Upper lobe of right lung (tissue), 1 donor: ENCODE measurements at regions not wholly inside any gene's neighbourhood (a gene's known extent, or its start where the extent isn't known, plus 50 kb on each side); places are given as distances from the start of the nearest gene placed in this dataset.

Experiments used
- ATAC-seq: fragments of 200-7000 bp; cut with Tn5 transposase; one replicate; pipeline ENCODE4 v1.9.1; 2020; ENCODE audit warnings: mild to moderate bottlenecking, moderate library complexity
- DNase-seq: peaks from one replicate; pipeline ENCODE4 v3.0.0-alpha.2; 2020
- H3K27ac ChIP-seq: fragments of 200-600 bp; one replicate; pipeline ENCODE4 v1.8.0; 2022
- H3K27me3 ChIP-seq: fragments of 200-600 bp; one replicate; pipeline ENCODE4 v1.8.0; 2022; ENCODE audit warnings: mild to moderate bottlenecking
- H3K36me3 ChIP-seq: fragments of 200-600 bp; one replicate; pipeline ENCODE4 v1.8.0; 2022
- H3K4me1 ChIP-seq: fragments of 200-600 bp; one replicate; pipeline ENCODE4 v1.8.0; 2022
- H3K4me3 ChIP-seq: fragments of 200-600 bp; one replicate; pipeline ENCODE4 v1.8.0; 2022; ENCODE audit warnings: mild to moderate bottlenecking
- H3K9me3 ChIP-seq: fragments of 200-600 bp; one replicate; pipeline ENCODE4 v1.8.0; 2022
- intact Hi-C: fragments of 100-400 bp; cut with DNase I; formaldehyde crosslinking; loops from one replicate; pipeline ENCODE4 v1.11.0; 2022
- TF ChIP-seq, protein P1 (sequence below): fragments of 200-600 bp; IDR thresholded peaks from one replicate; pipeline ENCODE4 v1.8.0; 2022; ENCODE audit warnings: antibody characterized with exemption
- donor health status: DM: no; HTN: yes; CAD: no; lungs with severe emphysema.

DNA sequence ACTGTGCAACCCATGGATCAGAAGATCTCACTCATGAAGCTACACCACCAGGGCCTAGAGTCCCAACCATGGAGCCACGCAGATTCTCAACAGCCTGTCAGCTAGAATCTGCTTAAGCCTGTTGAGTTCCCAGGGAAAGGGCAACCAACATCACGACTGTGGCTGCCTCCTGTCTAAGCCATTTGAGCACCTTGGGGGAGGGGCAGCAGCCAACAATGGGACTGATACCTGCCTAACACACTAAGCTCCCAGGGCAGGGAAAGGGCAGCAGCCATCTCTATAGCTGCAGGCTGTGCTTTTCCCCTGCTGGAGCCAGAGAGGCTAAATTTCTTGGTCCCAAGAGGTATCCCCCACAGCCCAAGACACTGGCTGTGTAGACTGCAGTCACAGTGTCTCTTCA, 96.5 kb upstream of the TCEAL2 start:
- no peaks in the 10 kb centered on the region for H3K9me3 ChIP-seq
- intact Hi-C loops, result no loop called here
- H3K27me3 ChIP-seq, result no peaks in the 10 kb centered on the region
- no peaks in the 10 kb centered on the region for H3K36me3 ChIP-seq
- ATAC-seq (no peak), DNase-seq (no peak)
- TF ChIP-seq, protein P1, sequence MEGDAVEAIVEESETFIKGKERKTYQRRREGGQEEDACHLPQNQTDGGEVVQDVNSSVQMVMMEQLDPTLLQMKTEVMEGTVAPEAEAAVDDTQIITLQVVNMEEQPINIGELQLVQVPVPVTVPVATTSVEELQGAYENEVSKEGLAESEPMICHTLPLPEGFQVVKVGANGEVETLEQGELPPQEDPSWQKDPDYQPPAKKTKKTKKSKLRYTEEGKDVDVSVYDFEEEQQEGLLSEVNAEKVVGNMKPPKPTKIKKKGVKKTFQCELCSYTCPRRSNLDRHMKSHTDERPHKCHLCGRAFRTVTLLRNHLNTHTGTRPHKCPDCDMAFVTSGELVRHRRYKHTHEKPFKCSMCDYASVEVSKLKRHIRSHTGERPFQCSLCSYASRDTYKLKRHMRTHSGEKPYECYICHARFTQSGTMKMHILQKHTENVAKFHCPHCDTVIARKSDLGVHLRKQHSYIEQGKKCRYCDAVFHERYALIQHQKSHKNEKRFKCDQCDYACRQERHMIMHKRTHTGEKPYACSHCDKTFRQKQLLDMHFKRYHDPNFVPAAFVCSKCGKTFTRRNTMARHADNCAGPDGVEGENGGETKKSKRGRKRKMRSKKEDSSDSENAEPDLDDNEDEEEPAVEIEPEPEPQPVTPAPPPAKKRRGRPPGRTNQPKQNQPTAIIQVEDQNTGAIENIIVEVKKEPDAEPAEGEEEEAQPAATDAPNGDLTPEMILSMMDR, result no peak
- no peak overlapping the region for H3K27ac ChIP-seq
- no peak overlapping the region for H3K4me3 ChIP-seq
- no peaks in the 10 kb centered on the region for H3K4me1 ChIP-seq

DNA sequence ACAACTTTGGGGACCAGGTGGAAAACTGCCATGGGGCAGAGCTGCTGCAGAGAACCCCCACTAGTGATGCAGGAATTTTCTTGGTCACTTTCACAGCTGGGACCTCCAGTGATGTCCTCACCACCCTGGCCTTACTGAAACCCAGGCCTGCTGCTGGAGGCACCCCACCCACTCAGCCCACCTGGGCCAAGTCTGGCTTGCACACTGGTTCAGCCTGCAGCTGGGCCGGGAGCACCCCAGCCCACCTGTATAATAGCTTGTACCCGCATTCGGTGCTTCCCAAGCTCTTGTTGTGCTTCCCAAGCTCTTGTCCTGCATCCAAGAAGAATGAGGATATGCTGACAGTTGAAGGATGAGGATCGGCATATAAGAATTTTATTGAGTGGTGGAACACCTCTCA, 86.4 kb upstream of the ZMAT1 start:
- DNase-seq (no peak), ATAC-seq (no peak)
- no peaks in the 10 kb centered on the region for H3K4me1 ChIP-seq
- no peak overlapping the region for H3K4me3 ChIP-seq
- H3K9me3 ChIP-seq, result no peaks in the 10 kb centered on the region
- no peaks in the 10 kb centered on the region for H3K36me3 ChIP-seq
- H3K27ac ChIP-seq, result no peak overlapping the region
- TF ChIP-seq, protein P1, result no peak
- intact Hi-C loops, result no loop called here
- H3K27me3 ChIP-seq, result no peaks in the 10 kb centered on the region

DNA sequence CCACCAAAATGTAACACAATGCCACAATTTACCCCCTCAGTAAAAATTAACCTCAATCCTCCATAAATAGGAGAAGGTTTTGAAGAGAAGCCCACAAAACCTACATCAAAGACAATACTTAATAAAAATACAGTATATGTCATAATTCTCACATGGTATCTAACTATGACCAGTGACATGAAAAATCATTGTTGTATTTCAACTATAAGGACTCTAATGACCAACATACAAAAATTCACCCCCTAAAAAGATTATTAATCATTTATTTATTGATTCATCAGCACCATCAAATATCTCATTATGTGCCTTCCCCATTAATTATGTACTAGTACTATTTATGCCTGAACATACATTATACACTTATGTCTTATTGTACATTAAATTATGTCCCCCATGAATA, 77.1 kb upstream of the ZMAT1 start:
- no peaks in the 10 kb centered on the region for H3K27me3 ChIP-seq
- no peaks in the 10 kb centered on the region for H3K9me3 ChIP-seq
- ATAC-seq, result no peak
- intact Hi-C loops, result no loop called here
- H3K27ac ChIP-seq, result no peak overlapping the region
- DNase-seq, result no peak
- no peak overlapping the region for H3K4me3 ChIP-seq
- H3K4me1 ChIP-seq, result no peaks in the 10 kb centered on the region
- H3K36me3 ChIP-seq, result no peaks in the 10 kb centered on the region
- TF ChIP-seq, protein P1, result no peak

DNA sequence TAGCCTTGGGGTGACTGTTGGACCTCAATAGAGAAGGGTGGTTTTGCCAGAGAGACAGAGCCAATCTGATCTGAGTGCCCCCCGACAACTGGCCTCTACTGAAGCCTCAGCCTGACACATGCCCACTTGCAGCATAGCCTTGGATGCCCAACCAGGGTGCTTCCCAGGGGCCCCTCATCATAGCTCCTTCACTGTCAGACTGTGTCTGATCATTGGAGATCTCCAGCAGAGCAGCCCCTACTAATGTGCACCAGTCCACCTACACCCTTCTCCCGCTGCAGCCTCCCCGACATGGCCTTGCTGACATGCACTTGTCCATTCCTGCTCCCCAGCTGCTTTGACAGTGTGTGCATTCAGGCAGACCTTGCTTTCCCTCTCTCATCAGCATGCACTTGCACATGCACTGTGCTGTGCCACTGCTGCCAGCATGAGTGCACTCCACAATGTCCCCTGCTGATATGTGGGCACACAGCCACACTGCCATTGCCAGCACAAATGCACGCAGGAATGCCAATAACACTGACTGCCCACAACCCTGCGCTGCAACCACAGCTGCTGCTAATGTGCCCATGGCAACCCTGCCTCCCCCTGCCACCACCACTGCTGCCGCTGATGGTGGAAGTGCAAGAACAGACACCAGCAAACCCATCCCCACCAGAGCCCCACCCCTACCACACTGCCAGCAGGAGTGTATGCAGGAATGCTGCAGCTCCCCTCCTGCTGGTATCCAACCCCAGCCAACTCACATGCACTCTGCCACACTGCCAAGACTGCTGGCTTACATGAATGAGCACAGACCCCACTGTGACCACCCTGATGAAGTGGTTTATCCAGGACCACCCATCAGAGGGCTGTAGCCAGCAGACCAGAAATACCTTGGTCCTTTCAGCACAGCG, 68.1 kb upstream of the ZMAT1 start:
- no peak for ATAC-seq
- TF ChIP-seq, protein P1, result no peak

DNA sequence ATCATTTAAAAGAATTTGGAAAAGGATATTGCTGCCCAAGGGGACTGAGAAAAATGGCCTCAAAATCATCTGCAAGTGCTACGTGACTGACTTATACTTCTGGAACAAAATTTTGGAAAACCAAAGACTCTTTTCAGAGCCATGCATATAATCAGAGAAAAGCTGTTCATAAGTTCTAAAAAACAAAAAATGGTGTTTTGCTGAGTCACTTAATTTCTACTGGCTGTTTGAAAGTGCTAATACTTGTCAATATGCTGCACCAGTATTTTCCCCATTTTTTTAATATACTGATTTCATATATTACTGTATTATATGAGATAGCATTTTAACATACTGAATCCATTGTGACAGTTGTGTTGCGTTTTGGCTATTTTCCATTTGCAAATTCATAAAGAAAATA, 61.5 kb upstream of the ZMAT1 start:
- Histone ChIP-seq H3K4me1 (no peaks in the 10 kb centered on the region), H3K27ac (no peak overlapping the region), H3K4me3 (no peak overlapping the region), H3K36me3 (no peaks in the 10 kb centered on the region), H3K27me3 (no peaks in the 10 kb centered on the region), H3K9me3 (no peaks in the 10 kb centered on the region)
- DNase-seq, result no peak
- intact Hi-C loops, result no loop called here
- ATAC-seq, result no peak
- TF ChIP-seq, protein P1, result no peak

More for the DNA sequence above, 68.1 kb upstream of the ZMAT1 start:
- Histone ChIP-seq H3K4me1 (no peaks in the 10 kb centered on the region), H3K27ac (no peak overlapping the region), H3K4me3 (no peak overlapping the region), H3K9me3 (no peaks in the 10 kb centered on the region), H3K27me3 (no peaks in the 10 kb centered on the region), H3K36me3 (no peaks in the 10 kb centered on the region)
- no peak for DNase-seq
- intact Hi-C loops, result no loop called here
